ENCODE measurements at regions not wholly inside any gene's neighbourhood (a gene's known extent, or its start where the extent isn't known, plus 50 kb on each side); places are given as distances from the start of the nearest gene placed in this dataset.

GRCh38 chr11:116651737-116652237 is 121.0 kb downstream of the BUD13 start:
- TF ChIP-seq ISL1 (CRISPR knock-in tag; IDR thresholded peaks at IDR 0.05) (no peak), ZFP30 (CRISPR knock-in tag; IDR thresholded peaks at IDR 0.05) (no peak), OSR1 (CRISPR knock-in tag; IDR thresholded peaks at IDR 0.05) (no peak), ARNTL (CRISPR knock-in tag; IDR thresholded peaks at IDR 0.05; ENCODE audit: borderline replicate concordance, low read depth) (no peak), CSDC2 (CRISPR knock-in tag; IDR thresholded peaks at IDR 0.05) (no peak), ZFP3 (CRISPR knock-in tag; IDR thresholded peaks at IDR 0.05) (no peak), TSHZ2 (CRISPR knock-in tag; IDR thresholded peaks at IDR 0.05) (no peak), ZNF70 (CRISPR knock-in tag; IDR thresholded peaks at IDR 0.05) (no peak), ZNF565 (CRISPR knock-in tag; conservative IDR thresholded peaks at IDR 0.05; ENCODE audit: low read depth) (no peak), TCF4 (CRISPR knock-in tag; IDR thresholded peaks at IDR 0.05; ENCODE audit: borderline replicate concordance) (no peak), PPARA (CRISPR knock-in tag; IDR thresholded peaks at IDR 0.05; ENCODE audit: borderline replicate concordance) (no peak), ZC3H10 (CRISPR knock-in tag; IDR thresholded peaks at IDR 0.05) (no peak), ESRRG (CRISPR knock-in tag; IDR thresholded peaks at IDR 0.05) (no peak), PATZ1 (CRISPR knock-in tag; IDR thresholded peaks at IDR 0.05; ENCODE audit: borderline replicate concordance) (no peak), SNAI2 (CRISPR knock-in tag; IDR thresholded peaks at IDR 0.05) (no peak), CREB5 (CRISPR knock-in tag; IDR thresholded peaks at IDR 0.05; ENCODE audit: low read depth) (no peak), ZNF8 (CRISPR knock-in tag; IDR thresholded peaks at IDR 0.05) (no peak), GLIS3 (CRISPR knock-in tag; IDR thresholded peaks at IDR 0.05) (no peak), BACH2 (CRISPR knock-in tag; IDR thresholded peaks at IDR 0.05; ENCODE audit: borderline replicate concordance) (no peak), CSRNP3 (CRISPR knock-in tag; IDR thresholded peaks at IDR 0.05) (no peak)
- ATAC-seq = no peak

- no peak for ATAC-seq
- no peak for TF ChIP-seq ARNTL (CRISPR knock-in tag; IDR thresholded peaks at IDR 0.05; ENCODE audit: borderline replicate concordance, low read depth)
- TF ChIP-seq ZNF565 (CRISPR knock-in tag; conservative IDR thresholded peaks at IDR 0.05; ENCODE audit: low read depth) = no peak
- no peak for TF ChIP-seq POU6F1 (CRISPR knock-in tag; IDR thresholded peaks at IDR 0.05; ENCODE audit: borderline replicate concordance, low read depth)
- no peak for TF ChIP-seq ZFP30 (CRISPR knock-in tag; IDR thresholded peaks at IDR 0.05)
- no peak for TF ChIP-seq TCF4 (CRISPR knock-in tag; IDR thresholded peaks at IDR 0.05; ENCODE audit: borderline replicate concordance)
Observed at GRCh38 chr11:116651098-116651736, 121.6 kb downstream of the BUD13 start.

GRCh38 chr11:116650052-116650451 is 122.7 kb downstream of the BUD13 start:
- ATAC-seq = no peak
- TF ChIP-seq TCF4 (CRISPR knock-in tag; IDR thresholded peaks at IDR 0.05; ENCODE audit: borderline replicate concordance) (no peak), TSHZ2 (CRISPR knock-in tag; IDR thresholded peaks at IDR 0.05) (no peak), CSDC2 (CRISPR knock-in tag; IDR thresholded peaks at IDR 0.05) (no peak), ZFP30 (CRISPR knock-in tag; IDR thresholded peaks at IDR 0.05) (no peak), ZC3H10 (CRISPR knock-in tag; IDR thresholded peaks at IDR 0.05) (no peak), ZNF70 (CRISPR knock-in tag; IDR thresholded peaks at IDR 0.05) (no peak), ZNF565 (CRISPR knock-in tag; conservative IDR thresholded peaks at IDR 0.05; ENCODE audit: low read depth) (no peak), PATZ1 (CRISPR knock-in tag; IDR thresholded peaks at IDR 0.05; ENCODE audit: borderline replicate concordance) (no peak)
